OCI-LY7 (cell line): ENCODE measurements at regions not wholly inside any gene's neighbourhood (a gene's known extent, or its start where the extent isn't known, plus 50 kb on each side); places are given as distances from the start of the nearest gene placed in this dataset.

ENCODE experiments used
- BruUV-seq: library from RNA; stranded (reverse); fragments of 400-500 nt; replicated peaks from 2 replicates; lab custom pipeline; 2021; lab: Mats Ljungman, UMichigan
- CTCF ChIA-PET: fragments of 300-600 bp; sonication (Branson Sonifier 250); formaldehyde crosslinking; loops from one replicate; lab custom pipeline; 2022; ENCODE audit warnings: antibody characterized with exemption; ENCODE audit not compliant: unreplicated experiment; lab: Charles Lee
- POLR2A ChIA-PET: fragments of 300-600 bp; sonication (Branson Sonifier 250); formaldehyde crosslinking; loops from one replicate; lab custom pipeline; 2022; ENCODE audit warnings: antibody characterized with exemption; lab: Charles Lee
- DNase-seq: peaks from one replicate; pipeline ENCODE4 v3.0.0-alpha.2; 2015; ENCODE audit warnings: low spot score
- H2AFZ ChIP-seq: fragments of 200-600 bp; sonication (generic), shearing (Covaris generic); 2 replicates; pipeline ENCODE4 v1.6.1; 2014; ENCODE audit warnings: mild to moderate bottlenecking, antibody characterized with exemption, low read length, moderate library complexity
- H3K27ac ChIP-seq: fragments of 200-600 bp; sonication (generic); 2 replicates; pipeline ENCODE4 v1.5.1; 2014; ENCODE audit warnings: mixed run types, low read depth, mild to moderate bottlenecking, moderate library complexity, low read length, inconsistent platforms; ENCODE audit not compliant: poor library complexity, severe bottlenecking
- H3K36me3 ChIP-seq: fragments of 200-600 bp; sonication (generic); 2 replicates; pipeline ENCODE4 v1.6.1; 2014; ENCODE audit warnings: mild to moderate bottlenecking, antibody characterized with exemption, low read length, moderate library complexity, mixed read lengths; ENCODE audit not compliant: insufficient read depth
- H3K4me1 ChIP-seq: fragments of 200-600 bp; sonication (generic); 2 replicates; pipeline ENCODE4 v1.5.1; 2014; ENCODE audit warnings: mild to moderate bottlenecking, low read length; ENCODE audit not compliant: insufficient read depth, poor library complexity, severe bottlenecking
- H3K4me2 ChIP-seq: fragments of 200-600 bp; sonication (generic); 2 replicates; pipeline ENCODE4 v1.6.1; 2014; ENCODE audit warnings: mild to moderate bottlenecking, low read length
- H3K4me3 ChIP-seq: fragments of 200-600 bp; sonication (generic); 2 replicates; pipeline ENCODE4 v1.5.1; 2014; ENCODE audit warnings: mild to moderate bottlenecking, low read depth, low read length; ENCODE audit not compliant: poor library complexity, severe bottlenecking
- H3K79me2 ChIP-seq: fragments of 200-600 bp; sonication (generic); 2 replicates; pipeline ENCODE4 v1.6.1; 2016; ENCODE audit warnings: low read depth, mild to moderate bottlenecking, low read length, moderate library complexity, mixed read lengths; ENCODE audit not compliant: insufficient read depth
- H3K9me2 ChIP-seq: fragments of 200-600 bp; sonication (generic); 2 replicates; pipeline ENCODE4 v1.6.1; 2016; ENCODE audit warnings: mild to moderate bottlenecking, low read length, mixed read lengths; ENCODE audit not compliant: insufficient read depth
- H3K9me3 ChIP-seq: fragments of 200-600 bp; sonication (generic); 2 replicates; pipeline ENCODE4 v1.6.1; 2014; ENCODE audit warnings: mild to moderate bottlenecking, mixed run types, low read length, mixed read lengths
- H4K20me1 ChIP-seq: fragments of 200-600 bp; sonication (generic); 2 replicates; pipeline ENCODE4 v1.6.1; 2014; ENCODE audit warnings: mild to moderate bottlenecking, antibody characterized with exemption, low read length, moderate library complexity, mixed read lengths; ENCODE audit not compliant: insufficient read depth
- EZH2phosphoT487 ChIP-seq: fragments of 200-600 bp; sonication (generic); IDR thresholded peaks from 2 replicates; pipeline ENCODE4 v1.6.1; 2018; ENCODE audit warnings: low read depth, borderline replicate concordance, mild to moderate bottlenecking, mixed run types, antibody characterized with exemption, low read length, moderate library complexity, mixed read lengths
- intact Hi-C: fragments of 100-400 bp; cut with micrococcal nuclease; formaldehyde crosslinking; loops from one replicate; pipeline ENCODE4 v1.10.0; 2022; ENCODE audit not compliant: unreplicated experiment
- TF ChIP-seq, protein P1 (sequence below): fragments of 200-600 bp; sonication (generic); conservative IDR thresholded peaks from 2 replicates; pipeline ENCODE4 v1.5.1; 2014; ENCODE audit warnings: mild to moderate bottlenecking, antibody characterized with exemption, low read length, moderate library complexity, mixed read lengths

DNA sequence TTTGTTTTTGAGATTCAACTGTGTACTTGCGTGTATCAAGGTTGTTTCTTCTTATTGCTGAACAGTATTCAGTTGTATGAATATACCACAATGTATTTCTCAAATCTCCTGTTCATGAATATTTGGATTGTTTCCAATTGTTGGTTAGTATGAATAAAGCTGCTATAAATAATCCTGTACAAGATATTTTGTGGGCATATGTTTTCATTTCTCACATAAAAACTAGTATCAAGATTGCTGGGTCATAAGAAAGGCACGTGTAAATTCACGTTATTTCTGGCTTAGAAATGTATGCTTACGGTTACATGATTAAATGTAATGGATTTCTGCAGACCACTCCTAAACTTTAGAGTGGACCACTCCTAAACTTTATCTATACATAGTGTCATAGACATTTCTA, 96.6 kb downstream of the BTBD3 start:
- Histone ChIP-seq H3K9me3 (no peaks in the 10 kb centered on the region), H3K4me1 (no peaks in the 10 kb centered on the region), H4K20me1 (no peaks in the 10 kb centered on the region), H3K4me3 (no peak overlapping the region), H3K36me3 (no peaks in the 10 kb centered on the region), H2AFZ (no peak overlapping the region), H3K27ac (no peak overlapping the region), H3K4me2 (no peak overlapping the region), H3K79me2 (no peaks in the 10 kb centered on the region), H3K9me2 (no peaks in the 10 kb centered on the region)
- intact Hi-C loops = no loop called here
- CTCF ChIA-PET = no interaction called here
- BruUV-seq = no TSS peak
- TF ChIP-seq, protein P1, sequence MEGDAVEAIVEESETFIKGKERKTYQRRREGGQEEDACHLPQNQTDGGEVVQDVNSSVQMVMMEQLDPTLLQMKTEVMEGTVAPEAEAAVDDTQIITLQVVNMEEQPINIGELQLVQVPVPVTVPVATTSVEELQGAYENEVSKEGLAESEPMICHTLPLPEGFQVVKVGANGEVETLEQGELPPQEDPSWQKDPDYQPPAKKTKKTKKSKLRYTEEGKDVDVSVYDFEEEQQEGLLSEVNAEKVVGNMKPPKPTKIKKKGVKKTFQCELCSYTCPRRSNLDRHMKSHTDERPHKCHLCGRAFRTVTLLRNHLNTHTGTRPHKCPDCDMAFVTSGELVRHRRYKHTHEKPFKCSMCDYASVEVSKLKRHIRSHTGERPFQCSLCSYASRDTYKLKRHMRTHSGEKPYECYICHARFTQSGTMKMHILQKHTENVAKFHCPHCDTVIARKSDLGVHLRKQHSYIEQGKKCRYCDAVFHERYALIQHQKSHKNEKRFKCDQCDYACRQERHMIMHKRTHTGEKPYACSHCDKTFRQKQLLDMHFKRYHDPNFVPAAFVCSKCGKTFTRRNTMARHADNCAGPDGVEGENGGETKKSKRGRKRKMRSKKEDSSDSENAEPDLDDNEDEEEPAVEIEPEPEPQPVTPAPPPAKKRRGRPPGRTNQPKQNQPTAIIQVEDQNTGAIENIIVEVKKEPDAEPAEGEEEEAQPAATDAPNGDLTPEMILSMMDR = no peak
- TF ChIP-seq EZH2phosphoT487 = no peak
- no peak for DNase-seq
- POLR2A ChIA-PET = no interaction called here

DNA sequence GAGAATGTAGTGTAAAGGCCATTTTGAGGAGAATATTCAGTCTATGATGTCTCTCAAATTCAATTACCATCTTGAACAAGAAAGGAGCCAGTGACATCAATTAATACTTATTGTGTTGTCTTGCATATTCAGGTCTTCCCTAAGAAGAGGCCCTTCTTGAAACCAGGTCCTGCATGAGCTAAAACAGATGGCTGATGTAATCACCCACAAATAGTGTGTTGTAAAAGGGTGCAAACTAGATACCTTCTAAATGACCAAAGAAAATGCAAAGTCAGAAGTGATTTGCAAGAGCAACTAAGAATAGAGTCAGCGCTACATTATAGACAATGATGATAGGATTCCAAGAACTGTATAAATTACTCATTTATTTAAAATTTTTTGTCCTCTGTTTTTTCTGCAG, 97.0 kb downstream of the BTBD3 start:
- H2AFZ ChIP-seq = no peak overlapping the region
- no peak for DNase-seq
- TF ChIP-seq, protein P1 = no peak
- TF ChIP-seq EZH2phosphoT487 = no peak
- no peaks in the 10 kb centered on the region for H3K9me2 ChIP-seq
- no peak overlapping the region for H3K4me3 ChIP-seq
- H3K27ac ChIP-seq = no peak overlapping the region
- intact Hi-C loops = no loop called here
- H3K36me3 ChIP-seq = no peaks in the 10 kb centered on the region
- no peak overlapping the region for H3K4me2 ChIP-seq
- no peaks in the 10 kb centered on the region for H3K4me1 ChIP-seq
- no peaks in the 10 kb centered on the region for H4K20me1 ChIP-seq
- H3K9me3 ChIP-seq = no peaks in the 10 kb centered on the region
- ChIA-PET POLR2A (no interaction called here), CTCF (no interaction called here)
- BruUV-seq = no TSS peak
- no peaks in the 10 kb centered on the region for H3K79me2 ChIP-seq

DNA sequence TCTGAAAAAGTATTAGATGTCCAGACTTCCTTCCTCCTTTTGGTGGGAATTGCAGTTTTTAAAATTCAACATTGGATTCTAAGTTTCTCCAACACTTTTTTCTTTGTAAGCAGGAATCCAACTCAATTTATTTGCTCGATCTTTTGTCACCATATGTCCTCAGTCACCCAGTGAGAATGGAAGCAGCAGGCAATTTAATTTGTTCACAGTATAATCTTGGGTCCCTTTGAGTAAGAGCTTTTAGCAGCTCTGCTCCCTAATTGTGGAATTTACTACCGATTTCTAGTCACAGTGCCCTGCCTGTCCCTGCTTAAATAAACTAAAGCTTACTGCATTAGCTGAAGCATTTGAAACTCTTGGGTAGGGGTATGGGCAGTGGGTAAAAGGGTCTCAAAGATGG, 98.6 kb downstream of the BTBD3 start:
- H3K79me2 ChIP-seq = no peaks in the 10 kb centered on the region
- H3K9me2 ChIP-seq = no peaks in the 10 kb centered on the region
- H2AFZ ChIP-seq = no peak overlapping the region
- no TSS peak for BruUV-seq
- DNase-seq = no peak
- POLR2A ChIA-PET = no interaction called here
- H3K4me3 ChIP-seq = no peak overlapping the region
- no peaks in the 10 kb centered on the region for H3K9me3 ChIP-seq
- no peaks in the 10 kb centered on the region for H4K20me1 ChIP-seq
- H3K27ac ChIP-seq = no peak overlapping the region
- CTCF ChIA-PET = no interaction called here
- no peaks in the 10 kb centered on the region for H3K36me3 ChIP-seq
- TF ChIP-seq EZH2phosphoT487 = no peak
- TF ChIP-seq, protein P1 = no peak
- H3K4me1 ChIP-seq = no peaks in the 10 kb centered on the region
- intact Hi-C loops = no loop called here
- H3K4me2 ChIP-seq = no peak overlapping the region
